ENCODE measurements at regions not wholly inside any gene's neighbourhood (a gene's known extent, or its start where the extent isn't known, plus 50 kb on each side); places are given as distances from the start of the nearest gene placed in this dataset.

GRCh38 chr5:62795926-62796325 lies 217.3 kb downstream of the LRRC70 start:
- Histone ChIP-seq H3K27me3 (ENCODE audit: control insufficient read depth in 2 of 2, insufficient read depth in 2 of 2, low read length in 2 of 2) (no peaks in the 10 kb centered on the region), H3K79me2 (ENCODE audit: control insufficient read depth, insufficient read depth, low read length) (no peaks in the 10 kb centered on the region), H3K4me3 (no peak overlapping the region), H2AFZ (ENCODE audit: low read depth, low read length) (no peak overlapping the region), H4K20me1 (replicated peaks; ENCODE audit: control insufficient read depth, insufficient read depth, low read length) (no peaks in the 10 kb centered on the region), H3K36me3 (ENCODE audit: control insufficient read depth, insufficient read depth, low read length) (no peaks in the 10 kb centered on the region), H3K9me1 (ENCODE audit: control insufficient read depth, insufficient read depth, low read length) (no peaks in the 10 kb centered on the region), H3K27ac (ENCODE audit: extremely low read depth, low read depth, low read length) (no peak overlapping the region), H3K4me1 (replicated peaks in 1 of 2; ENCODE audit: control insufficient read depth in 2 of 2, insufficient read depth in 2 of 2, low read length in 2 of 2) (no peaks in the 10 kb centered on the region), H3K9ac (ENCODE audit: insufficient read depth in 1 of 2, low read depth in 2 of 2, low read length in 2 of 2) (no peak overlapping the region), H3K4me2 (ENCODE audit: insufficient read depth, low read length) (no peak overlapping the region), H3K9me3 (replicated peaks; ENCODE audit: control insufficient read depth, insufficient read depth, low read depth, low read length) (no peaks in the 10 kb centered on the region)
- in situ Hi-C loops (cut with MboI): loop anchor here (25.0 kb wide), 1 partner anchor 609 kb away; no protein-coding TSS in a partner anchor
- intact Hi-C loops (cut with micrococcal nuclease): no loop called here
- ATAC-seq (no peak), FAIRE-seq (no peak), DNase-seq (ENCODE audit: extremely low read depth in 1 of 4, low spot score in 3 of 4) (no peak)
- ChIA-PET POLR2A (no interaction called here), CTCF (ENCODE audit: low intra/inter-chr PET ratio) (no interaction called here)
- no peak for TF ChIP-seq PCBP2 (IDR thresholded peaks at IDR 0.05; ENCODE audit: low read depth, low read length, poor library complexity, severe bottlenecking)
- TF ChIP-seq IRF9 (tag; IDR thresholded peaks at IDR 0.05): no peak
- no peak for TF ChIP-seq CREB5 (CRISPR knock-in tag; IDR thresholded peaks at IDR 0.05)
- no peak for TF ChIP-seq NFXL1 (CRISPR knock-in tag; IDR thresholded peaks at IDR 0.05)
- TF ChIP-seq KDM5B (IDR thresholded peaks at IDR 0.05; ENCODE audit: insufficient replicate concordance, low read depth, low read length): no peak
- TF ChIP-seq ZFP1 (CRISPR knock-in tag; IDR thresholded peaks at IDR 0.05): no peak
- no peak for TF ChIP-seq ZFP30 (CRISPR knock-in tag; IDR thresholded peaks at IDR 0.05; ENCODE audit: borderline replicate concordance)
- TF ChIP-seq CREM (IDR thresholded peaks at IDR 0.05; ENCODE audit: low read depth): no peak
- no peak for TF ChIP-seq TCF15 (CRISPR knock-in tag; IDR thresholded peaks at IDR 0.05)
- no peak for TF ChIP-seq SMARCA4 (IDR thresholded peaks at IDR 0.05)
- TF ChIP-seq TRIM24 (IDR thresholded peaks at IDR 0.05): no peak
- TF ChIP-seq CEBPG (CRISPR knock-in tag; IDR thresholded peaks at IDR 0.05): no peak
- TF ChIP-seq CEBPG (tag; conservative IDR thresholded peaks at IDR 0.05 in 1 of 2, IDR thresholded peaks at IDR 0.05 in 1 of 2): no peak
- TF ChIP-seq CHAMP1 (IDR thresholded peaks at IDR 0.05): no peak
- TF ChIP-seq CSDE1 (IDR thresholded peaks at IDR 0.05): no peak
- TF ChIP-seq KDM4B (IDR thresholded peaks at IDR 0.05; ENCODE audit: borderline replicate concordance in 2 of 2, low read depth in 1 of 2): no peak
- BruUV-seq (replicated peaks): no TSS peak

All from K562 (cell line).